H1 (cell line): ENCODE measurements at regions not wholly inside any gene's neighbourhood (a gene's known extent, or its start where the extent isn't known, plus 50 kb on each side); places are given as distances from the start of the nearest gene placed in this dataset.

Experiments
- ATF2 ChIP-seq: IDR thresholded peaks from 2 replicates; pipeline ENCODE4 v1.6.1; 2012; ENCODE audit warnings: low read length, inconsistent platforms
- CTCF ChIP-seq, 3 experiments: IDR thresholded peaks; 1 replicate in 2 of 3; 2 replicates in 1 of 3; pipeline versions ENCODE4 v1.5.1 to v1.6.1; 2011; ENCODE audit warnings: low read length in 3 of 3, mild to moderate bottlenecking in 3 of 3, inconsistent platforms in 2 of 3, low read depth in 1 of 3, moderate library complexity in 1 of 3; ENCODE audit not compliant: insufficient read depth in 1 of 3; ENCODE audit errors: control extremely low read depth in 1 of 3
- EP300 ChIP-seq, 2 experiments: IDR thresholded peaks; 1 replicate in 1 of 2; 2 replicates in 1 of 2; pipeline ENCODE4 v1.6.1; 2011 to 2012; ENCODE audit warnings: low read depth in 2 of 2, low read length in 2 of 2, mild to moderate bottlenecking in 2 of 2, borderline replicate concordance in 1 of 2, inconsistent platforms in 1 of 2, moderate library complexity in 1 of 2
- EZH2 ChIP-seq: fragments of 200-600 bp; sonication (generic); IDR thresholded peaks from 2 replicates; pipeline ENCODE4 v1.7.1; 2012; ENCODE audit warnings: low read depth, mild to moderate bottlenecking, moderate library complexity, low read length, inconsistent platforms; ENCODE audit not compliant: severe bottlenecking
- FOSL1 ChIP-seq: IDR thresholded peaks from 2 replicates; pipeline ENCODE4 v1.6.1; 2011; ENCODE audit warnings: mild to moderate bottlenecking, low read depth, low read length, moderate library complexity; ENCODE audit not compliant: insufficient read depth
- MAFK ChIP-seq: IDR thresholded peaks from 2 replicates; pipeline ENCODE4 v1.6.1; 2012; ENCODE audit warnings: low read depth, mild to moderate bottlenecking, improper control_type of control experiment, low read length
- POLR2AphosphoS5 ChIP-seq: IDR thresholded peaks from 2 replicates; pipeline ENCODE4 v1.6.1; 2011; ENCODE audit warnings: low read depth, low read length
- TBP ChIP-seq: IDR thresholded peaks from 2 replicates; pipeline ENCODE4 v1.6.1; 2011; ENCODE audit warnings: low read depth, low read length, improper control_type of control experiment
- TEAD4 ChIP-seq: IDR thresholded peaks from 2 replicates; pipeline ENCODE4 v1.6.1; 2012; ENCODE audit warnings: low read depth, low read length, inconsistent platforms, mixed read lengths

- no peak for TF ChIP-seq CTCF (IDR thresholded peaks at IDR 0.05; ENCODE audit: control extremely low read depth in 1 of 3, insufficient read depth in 1 of 3, low read depth in 1 of 3, low read length in 3 of 3)
- no peak for TF ChIP-seq TEAD4
- TF ChIP-seq MAFK, result no peak
- TF ChIP-seq EZH2, result no peak
- no peak for TF ChIP-seq POLR2AphosphoS5
- no peak for TF ChIP-seq ATF2
- TF ChIP-seq EP300 (IDR thresholded peaks at IDR 0.05; ENCODE audit: borderline replicate concordance in 1 of 2, low read depth in 2 of 2, low read length in 2 of 2), result no peak
- TF ChIP-seq TBP, result no peak
- TF ChIP-seq FOSL1, result no peak
These were observed 524.6 kb downstream of the OTOL1 start for GRCh38 chr3:162021206-162021605.
